GM03348 (cell line): ENCODE measurements at regions not wholly inside any gene's neighbourhood (a gene's known extent, or its start where the extent isn't known, plus 50 kb on each side); places are given as distances from the start of the nearest gene placed in this dataset.

Experiments used
- DNase-seq: peaks from one replicate; pipeline ENCODE4 v3.0.0; 2012; ENCODE audit warnings: low spot score

GRCh38 chr4:107164962-107165475 lies 128.9 kb upstream of the DKK2 start:
- no peak for DNase-seq

GRCh38 chr4:107156443-107156842 lies 120.3 kb upstream of the DKK2 start:
- DNase-seq = no peak

GRCh38 chr4:107155366-107155765 lies 119.3 kb upstream of the DKK2 start:
- no peak for DNase-seq

- no peak for DNase-seq
These were observed 117.8 kb upstream of the DKK2 start for GRCh38 chr4:107153956-107154355.

- no peak for DNase-seq
These were observed 117.1 kb upstream of the DKK2 start for GRCh38 chr4:107153228-107153627.

GRCh38 chr4:107151173-107151572 lies 115.1 kb upstream of the DKK2 start:
- no peak for DNase-seq

GRCh38 chr4:107148904-107149303 lies 112.8 kb upstream of the DKK2 start:
- DNase-seq = no peak

- no peak for DNase-seq
These were observed 111.8 kb upstream of the DKK2 start for GRCh38 chr4:107147873-107148272.

GRCh38 chr4:107138433-107138832 lies 102.3 kb upstream of the DKK2 start:
- DNase-seq = no peak

- DNase-seq = no peak
These were observed 98.0 kb upstream of the DKK2 start for GRCh38 chr4:107133965-107134653.

- DNase-seq = peak; percentile 16
These were observed 95.2 kb upstream of the DKK2 start for GRCh38 chr4:107131295-107131694.

GRCh38 chr4:107130157-107130556 lies 94.0 kb upstream of the DKK2 start:
- DNase-seq = no peak

- no peak for DNase-seq
These were observed 93.5 kb upstream of the DKK2 start for GRCh38 chr4:107129611-107130010.

- no peak for DNase-seq
These were observed 93.0 kb upstream of the DKK2 start for GRCh38 chr4:107129076-107129475.

- DNase-seq = no peak
These were observed 92.0 kb upstream of the DKK2 start for GRCh38 chr4:107128116-107128515.

GRCh38 chr4:107125496-107125895 lies 89.4 kb upstream of the DKK2 start:
- peak; percentile 35 for DNase-seq

- DNase-seq = no peak
These were observed 86.6 kb upstream of the DKK2 start for GRCh38 chr4:107122736-107123135.

GRCh38 chr4:107120661-107121060 lies 84.5 kb upstream of the DKK2 start:
- DNase-seq = peak; percentile 11

GRCh38 chr4:107117726-107118125 lies 81.6 kb upstream of the DKK2 start:
- DNase-seq = no peak

- DNase-seq = peak; percentile 25
These were observed 79.2 kb upstream of the DKK2 start for GRCh38 chr4:107115185-107115847.

- DNase-seq = no peak
These were observed 77.9 kb upstream of the DKK2 start for GRCh38 chr4:107114059-107114458.

- no peak for DNase-seq
These were observed 62.3 kb upstream of the DKK2 start for GRCh38 chr4:107098401-107098800.

- no peak for DNase-seq
These were observed 58.9 kb upstream of the DKK2 start for GRCh38 chr4:107094976-107095375.

- DNase-seq = peak; percentile 65
These were observed 58.2 kb upstream of the DKK2 start for GRCh38 chr4:107094332-107094731.
